Prostate gland (tissue), 2 donors: ENCODE measurements at regions not wholly inside any gene's neighbourhood (a gene's known extent, or its start where the extent isn't known, plus 50 kb on each side); places are given as distances from the start of the nearest gene placed in this dataset.

Experiments used
- DNase-seq: peaks from one replicate; pipeline ENCODE4 v3.0.0-alpha.2; 2019; ENCODE audit warnings: low spot score
- H3K27ac ChIP-seq, 2 donors: fragments of 200-600 bp; sonication (generic); 2 replicates each; pipeline ENCODE4 v1.5.1; 2017 to 2019
- H3K27me3 ChIP-seq: fragments of 200-600 bp; sonication (generic); replicated peaks from 2 replicates; pipeline ENCODE4 v1.5.1; 2019; ENCODE audit not compliant: insufficient read depth
- H3K36me3 ChIP-seq, 2 donors: fragments of 200-600 bp; sonication (generic); 1 replicate in 1 of 2; 2 replicates in 1 of 2; pipeline versions ENCODE4 v1.5.1 to v1.8.1; 2017 to 2019
- H3K4me1 ChIP-seq: fragments of 200-600 bp; sonication (generic); replicated peaks from 2 replicates; pipeline ENCODE4 v1.5.1; 2019
- H3K4me3 ChIP-seq, 2 donors: fragments of 200-600 bp; sonication (generic); 2 replicates each; pipeline ENCODE4 v1.5.1; 2017 to 2019
- H3K9me3 ChIP-seq: fragments of 200-600 bp; sonication (generic); 2 replicates; pipeline ENCODE4 v1.5.1; 2017
- POLR2A ChIP-seq: fragments of 450-650 bp; IDR thresholded peaks from one replicate; pipeline ENCODE4 v1.6.1; 2016; ENCODE audit warnings: antibody characterized with exemption, mild to moderate bottlenecking
- POLR2AphosphoS5 ChIP-seq: sonication (generic); formaldehyde crosslinking; IDR thresholded peaks from one replicate; pipeline ENCODE4 v1.6.1; 2017; ENCODE audit warnings: antibody characterized with exemption
- WGBS: methylation state at CpG from one replicate; pipeline ENCODE4 v1.1.5; 2018; 5-methylcytosine and 5-hydroxymethylcytosine counted together
- intact Hi-C: fragments of 100-400 bp; cut with DNase I; formaldehyde crosslinking; loops from one replicate; pipeline ENCODE4 v1.14.2; 2022
- TF ChIP-seq, protein P1 (sequence below), 4 experiments: fragments of 200-600 bp in 2 of 4; fragments of 450-650 bp in 2 of 4; sonication (generic) in 2 of 4; IDR thresholded peaks; 1 replicate in 3 of 4; 2 replicates in 1 of 4; pipeline ENCODE4 v1.5.1; 2016 to 2019; ENCODE audit warnings: antibody characterized with exemption in 4 of 4, mild to moderate bottlenecking in 2 of 4, moderate library complexity in 2 of 4

DNA sequence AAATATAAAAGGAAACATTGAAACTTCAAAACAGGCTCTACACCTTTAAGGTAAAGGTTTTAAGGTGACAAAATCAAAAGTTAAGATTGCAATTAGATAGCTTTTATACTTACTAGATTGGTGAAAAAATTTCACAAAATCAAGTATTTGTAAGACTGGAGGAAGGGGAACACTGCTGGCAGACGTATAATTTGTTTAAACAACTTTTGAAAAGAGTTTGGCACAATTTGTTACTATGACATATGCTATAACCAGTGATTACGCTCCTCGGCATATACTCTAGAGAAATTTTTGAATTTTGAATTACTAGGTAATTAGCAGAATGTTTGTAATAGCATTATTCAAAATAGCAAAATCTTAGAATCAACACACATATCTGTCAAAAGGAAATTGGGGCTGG lies 425.0 kb downstream of the LRRIQ3 start:
- DNase-seq, result no peak
- no peaks in the 10 kb centered on the region for H3K4me1 ChIP-seq
- intact Hi-C loops, result no loop called here
- H3K9me3 ChIP-seq, result no peaks in the 10 kb centered on the region
- no peak overlapping the region for H3K27ac ChIP-seq
- no peaks in the 10 kb centered on the region for H3K27me3 ChIP-seq
- WGBS, result 66% methylated on average over 3 of the region's 3 CpGs
- TF ChIP-seq POLR2AphosphoS5, result no peak
- TF ChIP-seq, protein P1, sequence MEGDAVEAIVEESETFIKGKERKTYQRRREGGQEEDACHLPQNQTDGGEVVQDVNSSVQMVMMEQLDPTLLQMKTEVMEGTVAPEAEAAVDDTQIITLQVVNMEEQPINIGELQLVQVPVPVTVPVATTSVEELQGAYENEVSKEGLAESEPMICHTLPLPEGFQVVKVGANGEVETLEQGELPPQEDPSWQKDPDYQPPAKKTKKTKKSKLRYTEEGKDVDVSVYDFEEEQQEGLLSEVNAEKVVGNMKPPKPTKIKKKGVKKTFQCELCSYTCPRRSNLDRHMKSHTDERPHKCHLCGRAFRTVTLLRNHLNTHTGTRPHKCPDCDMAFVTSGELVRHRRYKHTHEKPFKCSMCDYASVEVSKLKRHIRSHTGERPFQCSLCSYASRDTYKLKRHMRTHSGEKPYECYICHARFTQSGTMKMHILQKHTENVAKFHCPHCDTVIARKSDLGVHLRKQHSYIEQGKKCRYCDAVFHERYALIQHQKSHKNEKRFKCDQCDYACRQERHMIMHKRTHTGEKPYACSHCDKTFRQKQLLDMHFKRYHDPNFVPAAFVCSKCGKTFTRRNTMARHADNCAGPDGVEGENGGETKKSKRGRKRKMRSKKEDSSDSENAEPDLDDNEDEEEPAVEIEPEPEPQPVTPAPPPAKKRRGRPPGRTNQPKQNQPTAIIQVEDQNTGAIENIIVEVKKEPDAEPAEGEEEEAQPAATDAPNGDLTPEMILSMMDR (IDR thresholded peaks at IDR 0.05), result no peak
- no peak for TF ChIP-seq POLR2A
- no peak overlapping the region for H3K4me3 ChIP-seq
- no peaks in the 10 kb centered on the region for H3K36me3 ChIP-seq

DNA sequence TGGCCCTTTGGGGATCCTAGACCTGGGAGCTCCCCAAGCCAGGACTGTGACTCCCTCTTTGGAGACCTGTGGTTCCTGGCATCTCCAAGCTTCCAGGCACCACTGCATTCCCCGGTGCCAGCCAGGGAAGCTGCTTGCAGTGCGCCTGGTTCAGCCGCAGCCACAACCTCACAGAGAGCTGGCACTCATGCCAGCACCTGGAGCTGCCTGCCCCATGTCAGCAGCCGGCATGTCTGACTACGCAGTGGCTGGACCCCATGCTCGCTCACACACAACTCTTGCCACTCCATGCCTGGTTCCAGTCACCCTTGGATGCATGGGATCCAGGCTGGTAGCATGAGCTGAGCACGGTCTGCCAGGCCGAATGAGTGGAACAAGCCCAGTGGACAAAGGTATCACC lies 426.6 kb downstream of the LRRIQ3 start:
- Histone ChIP-seq H3K9me3 (no peaks in the 10 kb centered on the region), H3K27me3 (no peaks in the 10 kb centered on the region), H3K4me3 (no peak overlapping the region), H3K36me3 (no peaks in the 10 kb centered on the region), H3K4me1 (no peaks in the 10 kb centered on the region), H3K27ac (no peak overlapping the region)
- WGBS, result 80% methylated on average over 8 of the region's 8 CpGs
- no peak for TF ChIP-seq POLR2AphosphoS5
- TF ChIP-seq, protein P1 (IDR thresholded peaks at IDR 0.05), result no peak
- TF ChIP-seq POLR2A, result no peak
- intact Hi-C loops, result no loop called here
- DNase-seq, result no peak

DNA sequence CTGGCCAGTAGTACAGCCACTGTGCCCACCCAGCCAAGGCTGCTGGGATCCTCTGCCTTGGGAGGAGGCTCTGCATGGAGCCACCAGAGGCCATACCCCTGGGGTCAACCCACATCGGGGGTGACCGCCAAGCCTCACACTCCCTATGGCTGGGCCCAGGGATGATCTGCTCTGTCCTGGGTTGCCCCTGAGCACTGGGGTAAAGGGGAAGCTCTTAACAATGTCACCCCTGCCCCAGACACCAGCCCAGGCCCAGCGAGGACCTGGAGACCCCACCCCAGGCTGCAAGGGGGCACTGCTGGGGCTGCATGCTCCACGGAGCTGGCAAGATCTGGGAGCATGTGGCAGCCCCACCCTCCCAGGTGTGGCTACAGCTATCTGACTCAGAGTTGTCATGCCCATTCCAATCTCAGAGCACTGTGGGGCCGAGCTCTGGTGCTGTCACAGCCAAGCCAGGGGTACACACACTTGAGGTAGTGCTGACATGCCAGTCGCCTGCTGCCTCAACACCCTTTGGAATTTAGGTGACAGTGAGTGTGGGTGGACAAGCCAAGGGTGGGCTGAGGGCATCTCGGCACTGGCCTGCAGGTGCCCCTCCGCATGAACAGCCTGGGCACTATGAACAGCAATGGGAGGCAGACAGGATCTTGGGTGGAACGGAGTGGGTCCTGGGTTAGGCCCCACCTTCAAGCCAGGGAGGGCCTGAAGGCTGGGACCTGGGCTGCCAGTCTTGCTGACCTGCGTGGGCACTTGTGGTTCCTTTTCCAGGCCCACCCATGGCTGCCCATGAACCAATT lies 427.7 kb downstream of the LRRIQ3 start:
- H3K27ac ChIP-seq, result no peak overlapping the region
- H3K36me3 ChIP-seq, result no peaks in the 10 kb centered on the region
- 96% methylated on average over 6 of the region's 10 CpGs for whole genome bisulfite sequencing
- TF ChIP-seq, protein P1 (IDR thresholded peaks at IDR 0.05), result no peak
- TF ChIP-seq POLR2A, result no peak
- no peak for TF ChIP-seq POLR2AphosphoS5
- no peak for DNase-seq
- H3K4me3 ChIP-seq, result no peak overlapping the region
- intact Hi-C loops, result no loop called here
- no peaks in the 10 kb centered on the region for H3K9me3 ChIP-seq
- no peaks in the 10 kb centered on the region for H3K4me1 ChIP-seq
- no peaks in the 10 kb centered on the region for H3K27me3 ChIP-seq

DNA sequence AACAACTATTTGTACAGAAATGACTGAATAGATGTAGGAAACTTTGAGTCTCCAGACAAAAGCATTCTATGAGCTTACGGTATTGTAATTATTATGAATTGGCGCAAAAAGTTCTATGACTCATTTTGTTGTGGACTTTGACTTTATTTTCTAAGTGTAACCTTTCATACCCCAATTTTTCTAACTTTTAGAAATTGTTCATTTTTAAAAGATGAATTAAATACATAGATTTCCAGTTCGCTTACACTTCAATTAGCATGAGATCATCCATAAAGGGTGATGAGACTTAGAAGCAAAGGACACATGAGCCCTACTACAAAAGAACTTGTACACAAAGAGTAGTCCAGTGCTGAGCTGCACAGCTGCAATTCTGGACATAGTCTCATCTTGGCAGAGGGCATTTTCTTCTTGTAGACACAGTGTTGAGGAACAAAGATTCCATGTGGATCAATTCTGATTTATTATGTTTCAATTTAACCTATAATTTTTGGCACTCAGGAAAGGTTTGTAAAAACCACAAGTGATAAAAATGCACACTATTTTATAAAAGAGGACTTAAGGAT lies 431.1 kb downstream of the LRRIQ3 start:
- WGBS, result 93% methylated on average over 3 of the region's 3 CpGs
- Histone ChIP-seq H3K4me3 (no peak overlapping the region), H3K36me3 (no peaks in the 10 kb centered on the region), H3K4me1 (no peaks in the 10 kb centered on the region), H3K9me3 (no peaks in the 10 kb centered on the region), H3K27ac (no peak overlapping the region), H3K27me3 (no peaks in the 10 kb centered on the region)
- no peak for TF ChIP-seq POLR2AphosphoS5
- TF ChIP-seq, protein P1 (IDR thresholded peaks at IDR 0.05), result no peak
- no peak for TF ChIP-seq POLR2A
- no peak for DNase-seq
- intact Hi-C loops, result no loop called here
